GM12878 (cell line): ENCODE measurements at regions not wholly inside any gene's neighbourhood (a gene's known extent, or its start where the extent isn't known, plus 50 kb on each side); places are given as distances from the start of the nearest gene placed in this dataset.

Experiments used
- ATAC-seq: fragments of 200-7000 bp; cut with Tn5 transposase; 3 replicates; pipeline ENCODE4 v1.9.1; 2020; ENCODE audit warnings: mild to moderate bottlenecking, moderate library complexity
- BruUV-seq: library from RNA; stranded (reverse); fragments of 400-500 nt; replicated peaks from 2 replicates; lab custom pipeline; 2021; lab: Mats Ljungman, UMichigan
- CTCF ChIA-PET: fragments of 300-600 bp; sonication (Branson Sonifier 250); formaldehyde crosslinking; extraction: SDS; loops from one replicate; lab custom pipeline; 2021; ENCODE audit warnings: inconsistent platforms; lab: Yijun Ruan, JAX
- POLR2A ChIA-PET: fragments of 350-600 bp; formaldehyde crosslinking; extraction: SDS; loops from one replicate; lab custom pipeline; 2021; ENCODE audit warnings: inconsistent platforms; lab: Charles Lee
- RAD21 ChIA-PET: fragments of 300-600 bp; sonication (Branson Sonifier 250); formaldehyde crosslinking; loops from one replicate; lab custom pipeline; 2023; ENCODE audit warnings: antibody characterized with exemption; ENCODE audit not compliant: unreplicated experiment; lab: Charles Lee
- SMC1A ChIA-PET: fragments of 300-600 bp; sonication (Branson Sonifier 250); formaldehyde crosslinking; loops from one replicate; lab custom pipeline; 2023; ENCODE audit not compliant: unreplicated experiment, uncharacterized antibody; lab: Charles Lee
- DNase-seq: peaks from one replicate; pipeline ENCODE4 v3.0.0-alpha.2; 2011; ENCODE audit warnings: low read depth, low spot score
- FAIRE-seq: peaks from 3 replicates; lab custom pipeline; 2011; peaks lifted over from hg19 to GRCh38; lab: Jason Lieb, UNC
- H2AFZ ChIP-seq: 2 replicates; pipeline ENCODE4 v1.6.0; 2011; ENCODE audit warnings: low read depth, low read length, control low read depth; ENCODE audit not compliant: control insufficient read depth
- H3K27ac ChIP-seq: 2 replicates; pipeline ENCODE4 v1.5.1; 2011; ENCODE audit warnings: control low read depth; ENCODE audit not compliant: control insufficient read depth, insufficient read depth
- H3K27me3 ChIP-seq, 2 experiments: replicated peaks in 1 of 2; 2 replicates each; pipeline versions ENCODE4 v1.6.0 to v1.6.1; 2011; ENCODE audit warnings: low read length in 1 of 2; ENCODE audit not compliant: control insufficient read depth in 2 of 2, insufficient read depth in 2 of 2
- H3K36me3 ChIP-seq, 2 experiments: 2 replicates each; pipeline ENCODE4 v1.5.1; 2011; ENCODE audit warnings: low read length in 1 of 2; ENCODE audit not compliant: control insufficient read depth in 2 of 2, insufficient read depth in 2 of 2
- H3K4me1 ChIP-seq: 2 replicates; pipeline ENCODE4 v1.6.1; 2011; ENCODE audit warnings: mild to moderate bottlenecking, low read length, moderate library complexity, mixed read lengths; ENCODE audit not compliant: control insufficient read depth, insufficient read depth
- H3K4me2 ChIP-seq: 2 replicates; pipeline ENCODE4 v1.6.0; 2011; ENCODE audit warnings: control low read depth; ENCODE audit not compliant: control insufficient read depth, insufficient read depth
- H3K4me3 ChIP-seq: fragments of 200-600 bp; sonication (generic); 2 replicates; pipeline ENCODE4 v1.5.1; 2016
- H3K79me2 ChIP-seq: 2 replicates; pipeline ENCODE4 v1.6.0; 2011; ENCODE audit warnings: low read length; ENCODE audit not compliant: control insufficient read depth, insufficient read depth
- H3K9ac ChIP-seq: 2 replicates; pipeline ENCODE4 v1.8.0; 2011; ENCODE audit warnings: low read length, control low read depth, mixed read lengths; ENCODE audit not compliant: control insufficient read depth, insufficient read depth
- H3K9me3 ChIP-seq: replicated peaks from 3 replicates; pipeline ENCODE4 v1.5.1; 2011; ENCODE audit warnings: mild to moderate bottlenecking, low read length; ENCODE audit not compliant: control insufficient read depth, insufficient read depth
- H4K20me1 ChIP-seq: 2 replicates; pipeline ENCODE4 v1.6.0; 2011; ENCODE audit not compliant: control insufficient read depth, insufficient read depth
- ATF7 ChIP-seq: fragments of 450-650 bp; IDR thresholded peaks from 2 replicates; pipeline ENCODE4 v1.6.1; 2016; ENCODE audit warnings: low read depth, mild to moderate bottlenecking
- CREM ChIP-seq: IDR thresholded peaks from 2 replicates; pipeline ENCODE4 v1.6.1; 2014; ENCODE audit warnings: antibody characterized with exemption, low read depth
- KLF5 ChIP-seq: fragments of 450-650 bp; IDR thresholded peaks from 2 replicates; pipeline ENCODE4 v1.6.1; 2014; ENCODE audit warnings: mild to moderate bottlenecking; ENCODE audit not compliant: partially characterized antibody
- MEF2B ChIP-seq: fragments of 450-650 bp; IDR thresholded peaks from 2 replicates; pipeline ENCODE4 v1.6.1; 2018; ENCODE audit warnings: mild to moderate bottlenecking, moderate library complexity; ENCODE audit not compliant: partially characterized antibody, poor library complexity, severe bottlenecking
- NFIC ChIP-seq: IDR thresholded peaks from 2 replicates; pipeline ENCODE4 v1.6.1; 2012; ENCODE audit warnings: low read depth, mild to moderate bottlenecking, inconsistent platforms, low read length, moderate library complexity
- NR2C2 ChIP-seq: IDR thresholded peaks from 2 replicates; pipeline ENCODE4 v1.6.1; 2011; ENCODE audit warnings: borderline replicate concordance, low read depth; ENCODE audit not compliant: control insufficient read depth, insufficient read length
- RBBP5 ChIP-seq: fragments of 200-600 bp; sonication (generic); conservative IDR thresholded peaks from 2 replicates; pipeline ENCODE4 v1.6.1; 2016
- SMAD1 ChIP-seq: fragments of 450-650 bp; IDR thresholded peaks from 2 replicates; pipeline ENCODE4 v1.6.1; 2018; ENCODE audit warnings: mild to moderate bottlenecking, low read depth; ENCODE audit not compliant: partially characterized antibody
- SREBF2 ChIP-seq: IDR thresholded peaks from 2 replicates; pipeline ENCODE4 v1.6.1; 2012; ENCODE audit warnings: mild to moderate bottlenecking, low read length
- SRF ChIP-seq, 2 experiments: IDR thresholded peaks; 2 replicates each; pipeline ENCODE4 v1.6.1; 2011; ENCODE audit warnings: low read depth in 2 of 2, low read length in 2 of 2, mild to moderate bottlenecking in 1 of 2, moderate library complexity in 1 of 2
- STAT3 ChIP-seq: IDR thresholded peaks from 2 replicates; pipeline ENCODE4 v1.6.1; 2011; ENCODE audit warnings: low read depth, low read length, improper control_type of control experiment
- TARDBP ChIP-seq: IDR thresholded peaks from 2 replicates; pipeline ENCODE4 v1.6.1; 2016; ENCODE audit warnings: borderline replicate concordance
- WGBS: methylation state at CpG from one replicate; pipeline ENCODE4 v1.1.6; 2016; ENCODE audit warnings: low lambda C conversion rate; ENCODE audit not compliant: insufficient replicate concordance, insufficient coverage; ENCODE audit errors: missing lambda C conversion rate; 5-methylcytosine and 5-hydroxymethylcytosine counted together
- in situ Hi-C: fragments of 300-500 bp; cut with MboI; formaldehyde crosslinking; loops from 9 replicates; pipeline ENCODE4 v1.14.3; 2018; ENCODE audit warnings: mixed read lengths
- intact Hi-C: fragments of 100-400 bp; cut with micrococcal nuclease; formaldehyde crosslinking; loops from one replicate; pipeline ENCODE4 v1.14.2; 2022; ENCODE audit not compliant: unreplicated experiment
- TF ChIP-seq, protein P1 (sequence below): IDR thresholded peaks from 2 replicates; pipeline ENCODE4 v1.6.1; 2011; ENCODE audit warnings: low read depth, mild to moderate bottlenecking, low read length, moderate library complexity, borderline replicate concordance; ENCODE audit errors: extremely low read depth
- TF ChIP-seq, protein P2 (sequence below): fragments of 150-350 bp; IDR thresholded peaks from 2 replicates; pipeline ENCODE4 v1.6.1; 2014; ENCODE audit warnings: mild to moderate bottlenecking, low read depth, low read length
- TF ChIP-seq, protein P3 (sequence below): fragments of 450-650 bp; IDR thresholded peaks from 2 replicates; pipeline ENCODE4 v1.6.1; 2018; ENCODE audit warnings: mild to moderate bottlenecking, low read depth, moderate library complexity; ENCODE audit not compliant: partially characterized antibody
- TF ChIP-seq, protein P4 (sequence below): IDR thresholded peaks from 2 replicates; pipeline ENCODE4 v1.6.1; 2012; ENCODE audit warnings: low read depth, low read length, improper control_type of control experiment
- TF ChIP-seq, protein P5 (sequence below): fragments of 450-650 bp; formaldehyde crosslinking; IDR thresholded peaks from 2 replicates; pipeline ENCODE4 v1.4.0; 2022; ENCODE audit warnings: mild to moderate bottlenecking, moderate library complexity

DNA sequence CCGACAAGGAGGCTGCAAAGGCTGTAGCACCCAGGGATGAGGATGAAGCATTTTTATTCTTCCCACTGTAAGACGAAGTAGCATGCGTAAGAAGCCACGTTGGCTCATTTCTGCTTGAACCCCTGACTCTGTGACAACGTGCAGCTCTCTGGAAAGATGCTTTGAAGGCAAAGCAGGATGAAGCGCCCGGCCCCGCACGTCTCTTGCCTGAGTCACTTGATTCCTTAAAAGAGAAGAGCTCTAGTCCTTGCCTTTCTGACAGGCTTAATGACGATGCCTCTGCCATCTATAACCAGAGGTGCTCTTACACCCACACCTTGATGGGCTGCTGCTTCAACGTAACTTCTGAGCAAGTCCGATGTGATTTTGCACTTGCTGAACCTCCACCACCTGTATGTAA lies 76.7 kb upstream of the MED9 start:
- Histone ChIP-seq H3K4me2 (no peak overlapping the region), H3K4me1 (no peaks in the 10 kb centered on the region), H3K27ac (no peak overlapping the region), H3K4me3 (no peak overlapping the region), H3K27me3 (peaks cover 2 to 4% of the 10 kb centered on the region in 2 experiments; a peak in 3 of 4 replicates), H2AFZ (no peak overlapping the region), H4K20me1 (0 out of 2 replicates have a peak, but pooled peaks cover 2% of the 10 kb centered on the region), H3K9ac (no peak overlapping the region), H3K79me2 (no peaks in the 10 kb centered on the region), H3K36me3 (no peaks in the 10 kb centered on the region), H3K9me3 (peaks cover 4% of the 10 kb centered on the region; the same call in 2 of the 3 replicates)
- FAIRE-seq (no peak), DNase-seq (no peak), ATAC-seq (no peak)
- SMC1A ChIA-PET, result no interaction called here
- CTCF ChIA-PET, result no interaction called here
- POLR2A ChIA-PET, result no interaction called here
- intact Hi-C loops (no loop called here), in situ Hi-C loops (no loop called here)
- no TSS peak for BruUV-seq
- RAD21 ChIA-PET, result no interaction called here
- 50% methylated on average over 12 of the region's 12 CpGs for WGBS
- TF ChIP-seq, protein P1, sequence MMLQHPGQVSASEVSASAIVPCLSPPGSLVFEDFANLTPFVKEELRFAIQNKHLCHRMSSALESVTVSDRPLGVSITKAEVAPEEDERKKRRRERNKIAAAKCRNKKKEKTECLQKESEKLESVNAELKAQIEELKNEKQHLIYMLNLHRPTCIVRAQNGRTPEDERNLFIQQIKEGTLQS, result no peak
- TF ChIP-seq SMAD1 (no peak), KLF5 (no peak), ATF7 (no peak), SRF (IDR thresholded peaks at IDR 0.05; ENCODE audit: low read depth in 2 of 2, low read length in 2 of 2) (no peak), STAT3 (no peak), MEF2B (no peak), CREM (no peak), SREBF2 (no peak), NR2C2 (no peak), RBBP5 (no peak), NFIC (no peak), TARDBP (no peak)
- TF ChIP-seq, protein P2, sequence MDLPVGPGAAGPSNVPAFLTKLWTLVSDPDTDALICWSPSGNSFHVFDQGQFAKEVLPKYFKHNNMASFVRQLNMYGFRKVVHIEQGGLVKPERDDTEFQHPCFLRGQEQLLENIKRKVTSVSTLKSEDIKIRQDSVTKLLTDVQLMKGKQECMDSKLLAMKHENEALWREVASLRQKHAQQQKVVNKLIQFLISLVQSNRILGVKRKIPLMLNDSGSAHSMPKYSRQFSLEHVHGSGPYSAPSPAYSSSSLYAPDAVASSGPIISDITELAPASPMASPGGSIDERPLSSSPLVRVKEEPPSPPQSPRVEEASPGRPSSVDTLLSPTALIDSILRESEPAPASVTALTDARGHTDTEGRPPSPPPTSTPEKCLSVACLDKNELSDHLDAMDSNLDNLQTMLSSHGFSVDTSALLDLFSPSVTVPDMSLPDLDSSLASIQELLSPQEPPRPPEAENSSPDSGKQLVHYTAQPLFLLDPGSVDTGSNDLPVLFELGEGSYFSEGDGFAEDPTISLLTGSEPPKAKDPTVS, result no peak
- TF ChIP-seq, protein P3, sequence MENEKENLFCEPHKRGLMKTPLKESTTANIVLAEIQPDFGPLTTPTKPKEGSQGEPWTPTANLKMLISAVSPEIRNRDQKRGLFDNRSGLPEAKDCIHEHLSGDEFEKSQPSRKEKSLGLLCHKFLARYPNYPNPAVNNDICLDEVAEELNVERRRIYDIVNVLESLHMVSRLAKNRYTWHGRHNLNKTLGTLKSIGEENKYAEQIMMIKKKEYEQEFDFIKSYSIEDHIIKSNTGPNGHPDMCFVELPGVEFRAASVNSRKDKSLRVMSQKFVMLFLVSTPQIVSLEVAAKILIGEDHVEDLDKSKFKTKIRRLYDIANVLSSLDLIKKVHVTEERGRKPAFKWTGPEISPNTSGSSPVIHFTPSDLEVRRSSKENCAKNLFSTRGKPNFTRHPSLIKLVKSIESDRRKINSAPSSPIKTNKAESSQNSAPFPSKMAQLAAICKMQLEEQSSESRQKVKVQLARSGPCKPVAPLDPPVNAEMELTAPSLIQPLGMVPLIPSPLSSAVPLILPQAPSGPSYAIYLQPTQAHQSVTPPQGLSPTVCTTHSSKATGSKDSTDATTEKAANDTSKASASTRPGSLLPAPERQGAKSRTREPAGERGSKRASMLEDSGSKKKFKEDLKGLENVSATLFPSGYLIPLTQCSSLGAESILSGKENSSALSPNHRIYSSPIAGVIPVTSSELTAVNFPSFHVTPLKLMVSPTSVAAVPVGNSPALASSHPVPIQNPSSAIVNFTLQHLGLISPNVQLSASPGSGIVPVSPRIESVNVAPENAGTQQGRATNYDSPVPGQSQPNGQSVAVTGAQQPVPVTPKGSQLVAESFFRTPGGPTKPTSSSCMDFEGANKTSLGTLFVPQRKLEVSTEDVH, result no peak
- TF ChIP-seq, protein P4, sequence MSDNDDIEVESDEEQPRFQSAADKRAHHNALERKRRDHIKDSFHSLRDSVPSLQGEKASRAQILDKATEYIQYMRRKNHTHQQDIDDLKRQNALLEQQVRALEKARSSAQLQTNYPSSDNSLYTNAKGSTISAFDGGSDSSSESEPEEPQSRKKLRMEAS, result no peak
- TF ChIP-seq, protein P5, sequence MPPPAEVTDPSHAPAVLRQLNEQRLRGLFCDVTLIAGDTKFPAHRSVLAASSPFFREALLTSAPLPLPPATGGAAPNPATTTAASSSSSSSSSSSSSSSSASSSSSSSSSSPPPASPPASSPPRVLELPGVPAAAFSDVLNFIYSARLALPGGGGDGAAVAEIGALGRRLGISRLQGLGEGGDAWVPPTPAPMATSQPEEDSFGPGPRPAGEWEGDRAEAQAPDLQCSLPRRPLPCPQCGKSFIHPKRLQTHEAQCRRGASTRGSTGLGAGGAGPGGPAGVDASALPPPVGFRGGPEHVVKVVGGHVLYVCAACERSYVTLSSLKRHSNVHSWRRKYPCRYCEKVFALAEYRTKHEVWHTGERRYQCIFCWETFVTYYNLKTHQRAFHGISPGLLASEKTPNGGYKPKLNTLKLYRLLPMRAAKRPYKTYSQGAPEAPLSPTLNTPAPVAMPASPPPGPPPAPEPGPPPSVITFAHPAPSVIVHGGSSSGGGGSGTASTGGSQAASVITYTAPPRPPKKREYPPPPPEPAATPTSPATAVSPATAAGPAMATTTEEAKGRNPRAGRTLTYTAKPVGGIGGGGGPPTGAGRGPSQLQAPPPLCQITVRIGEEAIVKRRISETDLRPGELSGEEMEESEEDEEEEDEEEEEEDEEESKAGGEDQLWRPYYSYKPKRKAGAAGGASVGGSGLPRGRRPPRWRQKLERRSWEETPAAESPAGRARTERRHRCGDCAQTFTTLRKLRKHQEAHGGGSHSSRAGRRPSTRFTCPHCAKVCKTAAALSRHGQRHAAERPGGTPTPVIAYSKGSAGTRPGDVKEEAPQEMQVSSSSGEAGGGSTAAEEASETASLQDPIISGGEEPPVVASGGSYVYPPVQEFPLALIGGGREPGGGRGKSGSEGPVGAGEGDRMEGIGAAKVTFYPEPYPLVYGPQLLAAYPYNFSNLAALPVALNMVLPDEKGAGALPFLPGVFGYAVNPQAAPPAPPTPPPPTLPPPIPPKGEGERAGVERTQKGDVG (CRISPR knock-in tag), result no peak
